ENCODE measurements at regions not wholly inside any gene's neighbourhood (a gene's known extent, or its start where the extent isn't known, plus 50 kb on each side); places are given as distances from the start of the nearest gene placed in this dataset.

GRCh38 chr4:175906384-175906783, 94.3 kb upstream of the GPM6A start:
- TF ChIP-seq CTCF (IDR thresholded peaks at IDR 0.05) (no peak), POLR2A (IDR thresholded peaks at IDR 0.05) (no peak)
